ENCODE measurements at regions not wholly inside any gene's neighbourhood (a gene's known extent, or its start where the extent isn't known, plus 50 kb on each side); places are given as distances from the start of the nearest gene placed in this dataset.

DNA sequence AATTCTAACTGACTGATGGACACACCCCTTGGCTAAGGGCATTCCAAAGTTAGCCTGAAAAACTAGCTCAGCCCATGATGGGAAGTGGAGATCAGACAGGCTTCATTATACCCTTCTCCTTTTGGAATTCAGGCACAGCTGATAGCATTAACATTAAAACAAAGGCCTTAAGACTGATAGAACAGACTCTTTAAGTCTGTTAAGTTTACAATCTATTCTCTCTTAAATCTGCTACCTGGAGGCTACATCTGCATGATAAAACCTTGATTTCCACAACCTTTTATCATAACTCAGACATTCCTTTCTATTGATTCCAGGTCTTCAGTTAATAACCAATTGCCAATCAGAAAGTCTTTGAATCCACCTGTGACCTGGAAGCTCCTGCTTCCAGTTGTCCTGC, 281.4 kb downstream of the TUSC1 start:
- intact Hi-C loops (cut with DNase I), result no loop called here
- ATAC-seq, result no peak
- Histone ChIP-seq H3K27ac (no peak overlapping the region), H3K4me3 (no peak overlapping the region), H3K36me3 (no peaks in the 10 kb centered on the region), H3K9me3 (peaks cover 0 to 4% (median 0%) of the 10 kb centered on the region in 11 donors), H3K4me1 (no peaks in the 10 kb centered on the region), H3K27me3 (no peaks in the 10 kb centered on the region)
- TF ChIP-seq CTCF (IDR thresholded peaks at IDR 0.05), result no peak
- DNase-seq, result no peak

GRCh38 chr9:25381141-25381540, 297.1 kb downstream of the TUSC1 start:
- ATAC-seq, result no peak

GRCh38 chr9:25377039-25377438, 301.2 kb downstream of the TUSC1 start:
- WGBS, 2 donors, result 82% methylated on average over 10 of the region's 10 CpGs
- intact Hi-C loops (cut with DNase I), result no loop called here
- Histone ChIP-seq H3K36me3 (no peaks in the 10 kb centered on the region), H3K27me3 (no peaks in the 10 kb centered on the region), H3K27ac (no peak overlapping the region), H3K4me3 (no peak overlapping the region), H3K4me1 (no peaks in the 10 kb centered on the region), H3K9me3 (peaks cover 0 to 16% (median 0%) of the 10 kb centered on the region in 11 donors)
- TF ChIP-seq CTCF (IDR thresholded peaks at IDR 0.05), result no peak
- no peak for ATAC-seq
- DNase-seq, result no peak

More at GRCh38 chr9:25381141-25381540, 297.1 kb downstream of the TUSC1 start:
- 68 to 91% methylated on average over 1 of the region's 1 CpG for WGBS, 2 donors
- Histone ChIP-seq H3K36me3 (no peaks in the 10 kb centered on the region), H3K4me3 (no peak overlapping the region), H3K27me3 (no peaks in the 10 kb centered on the region), H3K9me3 (peaks cover 0 to 8% (median 0%) of the 10 kb centered on the region in 11 donors), H3K4me1 (no peaks in the 10 kb centered on the region), H3K27ac (no peak overlapping the region)
- TF ChIP-seq CTCF (IDR thresholded peaks at IDR 0.05), result no peak
- no peak for DNase-seq
- intact Hi-C loops (cut with DNase I), result no loop called here

DNA sequence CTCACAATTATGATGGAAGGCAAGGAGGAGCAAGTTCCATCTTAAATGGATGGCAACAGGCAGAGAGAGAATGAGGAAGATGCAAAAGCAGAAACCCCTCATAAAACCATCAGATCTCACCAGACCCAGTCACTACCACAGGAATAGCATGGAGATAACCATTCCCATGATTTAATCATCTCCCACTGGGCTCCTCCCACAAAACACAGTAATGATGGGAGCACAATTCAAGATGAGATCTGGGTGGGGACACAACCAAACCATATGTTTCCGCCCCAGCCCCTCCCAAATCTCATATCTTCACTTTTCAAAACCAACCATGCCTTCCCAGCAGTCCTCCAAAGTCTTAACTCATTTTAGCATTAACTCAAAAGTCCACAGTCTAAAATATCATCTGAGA, 304.0 kb downstream of the TUSC1 start:
- no peak for DNase-seq

More for the DNA sequence above, 304.0 kb downstream of the TUSC1 start:
- no peak for TF ChIP-seq CTCF (IDR thresholded peaks at IDR 0.05)
- WGBS, 2 donors, result 72 to 73% methylated on average over 1 of the region's 1 CpG
- Histone ChIP-seq H3K36me3 (no peaks in the 10 kb centered on the region), H3K27ac (no peak overlapping the region), H3K4me1 (no peaks in the 10 kb centered on the region), H3K4me3 (no peak overlapping the region), H3K9me3 (peaks cover 0 to 10% (median 0%) of the 10 kb centered on the region in 11 donors), H3K27me3 (no peaks in the 10 kb centered on the region)
- no peak for ATAC-seq
- intact Hi-C loops (cut with DNase I), result no loop called here

Data from heart right ventricle (tissue), 16 donors.